GM23338 (cell line): ENCODE measurements at regions not wholly inside any gene's neighbourhood (a gene's known extent, or its start where the extent isn't known, plus 50 kb on each side); places are given as distances from the start of the nearest gene placed in this dataset.

Experiments
- CREB1 ChIP-seq: fragments of 250-450 bp; sonication (Bioruptor Pico); IDR thresholded peaks from 2 replicates; pipeline ENCODE4 v1.5.0; 2020; ENCODE audit warnings: low read depth, mild to moderate bottlenecking, moderate library complexity
- EZH2 ChIP-seq: fragments of 200-600 bp; sonication (generic); IDR thresholded peaks from one replicate; pipeline ENCODE4 v1.8.0; 2017; ENCODE audit warnings: antibody characterized with exemption, mild to moderate bottlenecking, low read depth; ENCODE audit not compliant: unreplicated experiment
- EZH2phosphoT487 ChIP-seq: fragments of 200-600 bp; sonication (generic); IDR thresholded peaks from one replicate; pipeline ENCODE4 v1.8.1; 2018; ENCODE audit warnings: antibody characterized with exemption; ENCODE audit not compliant: unreplicated experiment
- JUNB ChIP-seq: IDR thresholded peaks from one replicate; pipeline ENCODE4 v1.6.1; 2016; ENCODE audit warnings: antibody characterized with exemption; ENCODE audit not compliant: unreplicated experiment
- NANOG ChIP-seq: IDR thresholded peaks from 2 replicates; pipeline ENCODE4 v1.6.1; 2016; ENCODE audit warnings: antibody characterized with exemption, borderline replicate concordance
- POLR2AphosphoS5 ChIP-seq: IDR thresholded peaks from 2 replicates; pipeline ENCODE4 v1.6.1; 2016; ENCODE audit warnings: antibody characterized with exemption, low read depth
- ZNF114 ChIP-seq: fragments of 250-450 bp; sonication (Bioruptor Pico); IDR thresholded peaks from 2 replicates; pipeline ENCODE4 v1.5.0; 2020; ENCODE audit warnings: mild to moderate bottlenecking, moderate library complexity
- ZNF331 ChIP-seq: fragments of 250-450 bp; sonication (Bioruptor Pico); IDR thresholded peaks from 2 replicates; pipeline ENCODE4 v1.5.0; 2020; ENCODE audit warnings: low read depth, mild to moderate bottlenecking, moderate library complexity
- TF ChIP-seq, protein P1 (sequence below): IDR thresholded peaks from one replicate; pipeline ENCODE4 v1.6.1; 2018; ENCODE audit warnings: antibody characterized with exemption; ENCODE audit not compliant: unreplicated experiment
- TF ChIP-seq, protein P2 (sequence below), 2 experiments: fragments of 200-600 bp in 1 of 2; sonication (generic) in 1 of 2; conservative IDR thresholded peaks; 2 replicates each; pipeline versions ENCODE4 v1.5.1 to v1.6.1; 2016 to 2017; ENCODE audit warnings: antibody characterized with exemption in 2 of 2, low read depth in 2 of 2, mild to moderate bottlenecking in 2 of 2, moderate library complexity in 1 of 2
- TF ChIP-seq, protein P3 (sequence below): IDR thresholded peaks from 2 replicates; pipeline ENCODE4 v1.6.1; 2016; ENCODE audit warnings: antibody characterized with exemption
- TF ChIP-seq, protein P4 (sequence below): fragments of 250-450 bp; sonication (Bioruptor Pico); IDR thresholded peaks from 2 replicates; pipeline ENCODE4 v1.5.0; 2020; ENCODE audit warnings: mild to moderate bottlenecking, moderate library complexity

DNA sequence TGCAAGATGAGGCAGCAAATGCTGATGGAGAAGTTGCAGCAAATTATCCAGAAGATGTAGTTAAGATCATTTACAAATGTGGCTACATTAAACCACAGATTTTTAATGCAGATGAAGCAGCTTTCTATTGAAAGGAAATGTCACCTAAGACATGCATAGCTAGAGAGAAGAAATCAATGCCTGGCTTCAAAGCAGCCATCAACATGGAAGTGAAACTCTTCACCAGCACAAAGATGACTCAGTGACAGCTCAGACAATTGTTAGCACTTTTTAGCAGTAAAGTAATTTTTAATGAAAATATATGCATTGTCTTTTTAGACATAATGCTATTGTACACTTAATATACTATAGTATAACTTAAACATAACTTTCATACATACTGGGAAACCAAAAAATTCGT is 71.4 kb downstream of the FANCF start:
- TF ChIP-seq, protein P1, sequence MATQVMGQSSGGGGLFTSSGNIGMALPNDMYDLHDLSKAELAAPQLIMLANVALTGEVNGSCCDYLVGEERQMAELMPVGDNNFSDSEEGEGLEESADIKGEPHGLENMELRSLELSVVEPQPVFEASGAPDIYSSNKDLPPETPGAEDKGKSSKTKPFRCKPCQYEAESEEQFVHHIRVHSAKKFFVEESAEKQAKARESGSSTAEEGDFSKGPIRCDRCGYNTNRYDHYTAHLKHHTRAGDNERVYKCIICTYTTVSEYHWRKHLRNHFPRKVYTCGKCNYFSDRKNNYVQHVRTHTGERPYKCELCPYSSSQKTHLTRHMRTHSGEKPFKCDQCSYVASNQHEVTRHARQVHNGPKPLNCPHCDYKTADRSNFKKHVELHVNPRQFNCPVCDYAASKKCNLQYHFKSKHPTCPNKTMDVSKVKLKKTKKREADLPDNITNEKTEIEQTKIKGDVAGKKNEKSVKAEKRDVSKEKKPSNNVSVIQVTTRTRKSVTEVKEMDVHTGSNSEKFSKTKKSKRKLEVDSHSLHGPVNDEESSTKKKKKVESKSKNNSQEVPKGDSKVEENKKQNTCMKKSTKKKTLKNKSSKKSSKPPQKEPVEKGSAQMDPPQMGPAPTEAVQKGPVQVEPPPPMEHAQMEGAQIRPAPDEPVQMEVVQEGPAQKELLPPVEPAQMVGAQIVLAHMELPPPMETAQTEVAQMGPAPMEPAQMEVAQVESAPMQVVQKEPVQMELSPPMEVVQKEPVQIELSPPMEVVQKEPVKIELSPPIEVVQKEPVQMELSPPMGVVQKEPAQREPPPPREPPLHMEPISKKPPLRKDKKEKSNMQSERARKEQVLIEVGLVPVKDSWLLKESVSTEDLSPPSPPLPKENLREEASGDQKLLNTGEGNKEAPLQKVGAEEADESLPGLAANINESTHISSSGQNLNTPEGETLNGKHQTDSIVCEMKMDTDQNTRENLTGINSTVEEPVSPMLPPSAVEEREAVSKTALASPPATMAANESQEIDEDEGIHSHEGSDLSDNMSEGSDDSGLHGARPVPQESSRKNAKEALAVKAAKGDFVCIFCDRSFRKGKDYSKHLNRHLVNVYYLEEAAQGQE: no peak
- TF ChIP-seq POLR2AphosphoS5 (no peak), EZH2 (no peak), JUNB (no peak), EZH2phosphoT487 (no peak), CREB1 (CRISPR knock-in tag) (no peak), ZNF114 (CRISPR knock-in tag) (no peak), NANOG (no peak), ZNF331 (CRISPR knock-in tag) (no peak)
- TF ChIP-seq, protein P2, sequence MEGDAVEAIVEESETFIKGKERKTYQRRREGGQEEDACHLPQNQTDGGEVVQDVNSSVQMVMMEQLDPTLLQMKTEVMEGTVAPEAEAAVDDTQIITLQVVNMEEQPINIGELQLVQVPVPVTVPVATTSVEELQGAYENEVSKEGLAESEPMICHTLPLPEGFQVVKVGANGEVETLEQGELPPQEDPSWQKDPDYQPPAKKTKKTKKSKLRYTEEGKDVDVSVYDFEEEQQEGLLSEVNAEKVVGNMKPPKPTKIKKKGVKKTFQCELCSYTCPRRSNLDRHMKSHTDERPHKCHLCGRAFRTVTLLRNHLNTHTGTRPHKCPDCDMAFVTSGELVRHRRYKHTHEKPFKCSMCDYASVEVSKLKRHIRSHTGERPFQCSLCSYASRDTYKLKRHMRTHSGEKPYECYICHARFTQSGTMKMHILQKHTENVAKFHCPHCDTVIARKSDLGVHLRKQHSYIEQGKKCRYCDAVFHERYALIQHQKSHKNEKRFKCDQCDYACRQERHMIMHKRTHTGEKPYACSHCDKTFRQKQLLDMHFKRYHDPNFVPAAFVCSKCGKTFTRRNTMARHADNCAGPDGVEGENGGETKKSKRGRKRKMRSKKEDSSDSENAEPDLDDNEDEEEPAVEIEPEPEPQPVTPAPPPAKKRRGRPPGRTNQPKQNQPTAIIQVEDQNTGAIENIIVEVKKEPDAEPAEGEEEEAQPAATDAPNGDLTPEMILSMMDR (conservative IDR thresholded peaks at IDR 0.05; ENCODE audit: low read depth in 2 of 2): no peak
- TF ChIP-seq, protein P3, sequence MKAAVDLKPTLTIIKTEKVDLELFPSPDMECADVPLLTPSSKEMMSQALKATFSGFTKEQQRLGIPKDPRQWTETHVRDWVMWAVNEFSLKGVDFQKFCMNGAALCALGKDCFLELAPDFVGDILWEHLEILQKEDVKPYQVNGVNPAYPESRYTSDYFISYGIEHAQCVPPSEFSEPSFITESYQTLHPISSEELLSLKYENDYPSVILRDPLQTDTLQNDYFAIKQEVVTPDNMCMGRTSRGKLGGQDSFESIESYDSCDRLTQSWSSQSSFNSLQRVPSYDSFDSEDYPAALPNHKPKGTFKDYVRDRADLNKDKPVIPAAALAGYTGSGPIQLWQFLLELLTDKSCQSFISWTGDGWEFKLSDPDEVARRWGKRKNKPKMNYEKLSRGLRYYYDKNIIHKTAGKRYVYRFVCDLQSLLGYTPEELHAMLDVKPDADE: no peak
- TF ChIP-seq, protein P4, sequence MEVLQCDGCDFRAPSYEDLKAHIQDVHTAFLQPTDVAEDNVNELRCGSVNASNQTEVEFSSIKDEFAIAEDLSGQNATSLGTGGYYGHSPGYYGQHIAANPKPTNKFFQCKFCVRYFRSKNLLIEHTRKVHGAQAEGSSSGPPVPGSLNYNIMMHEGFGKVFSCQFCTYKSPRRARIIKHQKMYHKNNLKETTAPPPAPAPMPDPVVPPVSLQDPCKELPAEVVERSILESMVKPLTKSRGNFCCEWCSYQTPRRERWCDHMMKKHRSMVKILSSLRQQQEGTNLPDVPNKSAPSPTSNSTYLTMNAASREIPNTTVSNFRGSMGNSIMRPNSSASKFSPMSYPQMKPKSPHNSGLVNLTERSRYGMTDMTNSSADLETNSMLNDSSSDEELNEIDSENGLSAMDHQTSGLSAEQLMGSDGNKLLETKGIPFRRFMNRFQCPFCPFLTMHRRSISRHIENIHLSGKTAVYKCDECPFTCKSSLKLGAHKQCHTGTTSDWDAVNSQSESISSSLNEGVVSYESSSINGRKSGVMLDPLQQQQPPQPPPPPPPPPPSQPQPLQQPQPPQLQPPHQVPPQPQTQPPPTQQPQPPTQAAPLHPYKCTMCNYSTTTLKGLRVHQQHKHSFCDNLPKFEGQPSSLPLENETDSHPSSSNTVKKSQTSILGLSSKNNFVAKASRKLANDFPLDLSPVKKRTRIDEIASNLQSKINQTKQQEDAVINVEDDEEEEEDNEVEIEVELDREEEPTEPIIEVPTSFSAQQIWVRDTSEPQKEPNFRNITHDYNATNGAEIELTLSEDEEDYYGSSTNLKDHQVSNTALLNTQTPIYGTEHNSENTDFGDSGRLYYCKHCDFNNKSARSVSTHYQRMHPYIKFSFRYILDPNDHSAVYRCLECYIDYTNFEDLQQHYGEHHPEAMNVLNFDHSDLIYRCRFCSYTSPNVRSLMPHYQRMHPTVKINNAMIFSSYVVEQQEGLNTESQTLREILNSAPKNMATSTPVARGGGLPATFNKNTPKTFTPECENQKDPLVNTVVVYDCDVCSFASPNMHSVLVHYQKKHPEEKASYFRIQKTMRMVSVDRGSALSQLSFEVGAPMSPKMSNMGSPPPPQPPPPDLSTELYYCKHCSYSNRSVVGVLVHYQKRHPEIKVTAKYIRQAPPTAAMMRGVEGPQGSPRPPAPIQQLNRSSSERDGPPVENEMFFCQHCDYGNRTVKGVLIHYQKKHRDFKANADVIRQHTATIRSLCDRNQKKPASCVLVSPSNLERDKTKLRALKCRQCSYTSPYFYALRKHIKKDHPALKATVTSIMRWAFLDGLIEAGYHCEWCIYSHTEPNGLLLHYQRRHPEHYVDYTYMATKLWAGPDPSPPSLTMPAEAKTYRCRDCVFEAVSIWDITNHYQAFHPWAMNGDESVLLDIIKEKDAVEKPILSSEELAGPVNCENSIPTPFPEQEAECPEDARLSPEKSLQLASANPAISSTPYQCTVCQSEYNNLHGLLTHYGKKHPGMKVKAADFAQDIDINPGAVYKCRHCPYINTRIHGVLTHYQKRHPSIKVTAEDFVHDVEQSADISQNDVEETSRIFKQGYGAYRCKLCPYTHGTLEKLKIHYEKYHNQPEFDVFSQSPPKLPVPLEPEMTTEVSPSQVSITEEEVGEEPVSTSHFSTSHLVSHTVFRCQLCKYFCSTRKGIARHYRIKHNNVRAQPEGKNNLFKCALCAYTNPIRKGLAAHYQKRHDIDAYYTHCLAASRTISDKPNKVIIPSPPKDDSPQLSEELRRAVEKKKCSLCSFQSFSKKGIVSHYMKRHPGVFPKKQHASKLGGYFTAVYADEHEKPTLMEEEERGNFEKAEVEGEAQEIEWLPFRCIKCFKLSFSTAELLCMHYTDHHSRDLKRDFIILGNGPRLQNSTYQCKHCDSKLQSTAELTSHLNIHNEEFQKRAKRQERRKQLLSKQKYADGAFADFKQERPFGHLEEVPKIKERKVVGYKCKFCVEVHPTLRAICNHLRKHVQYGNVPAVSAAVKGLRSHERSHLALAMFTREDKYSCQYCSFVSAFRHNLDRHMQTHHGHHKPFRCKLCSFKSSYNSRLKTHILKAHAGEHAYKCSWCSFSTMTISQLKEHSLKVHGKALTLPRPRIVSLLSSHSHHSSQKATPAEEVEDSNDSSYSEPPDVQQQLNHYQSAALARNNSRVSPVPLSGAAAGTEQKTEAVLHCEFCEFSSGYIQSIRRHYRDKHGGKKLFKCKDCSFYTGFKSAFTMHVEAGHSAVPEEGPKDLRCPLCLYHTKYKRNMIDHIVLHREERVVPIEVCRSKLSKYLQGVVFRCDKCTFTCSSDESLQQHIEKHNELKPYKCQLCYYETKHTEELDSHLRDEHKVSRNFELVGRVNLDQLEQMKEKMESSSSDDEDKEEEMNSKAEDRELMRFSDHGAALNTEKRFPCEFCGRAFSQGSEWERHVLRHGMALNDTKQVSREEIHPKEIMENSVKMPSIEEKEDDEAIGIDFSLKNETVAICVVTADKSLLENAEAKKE: no peak
